Activated T-cell treated with anti-CD3 and anti-CD28 coated beads, Interleukin-2, amount 50 U/mL, for 72 hours (primary cell): ENCODE measurements at regions not wholly inside any gene's neighbourhood (a gene's known extent, or its start where the extent isn't known, plus 50 kb on each side); places are given as distances from the start of the nearest gene placed in this dataset.

Source experiments
- ATAC-seq, 2 donors: fragments of 150-1000 bp; cut with Tn5 transposase; replicated peaks in 1 of 2; 2 replicates each; pipeline ENCODE4 v1.10.0; 2021; ENCODE audit warnings: moderate library complexity in 2 of 2, mild to moderate bottlenecking in 1 of 2
- DNase-seq, 2 donors: peaks; one replicate each; pipeline ENCODE4 v3.0.0; 2021 to 2022; ENCODE audit warnings: mixed read lengths in 1 of 2
- H3K27ac Mint-ChIP-seq: one replicate; pipeline ENCODE4 v1.8.0; 2022; ENCODE audit warnings: mild to moderate bottlenecking, moderate library complexity, mixed read lengths
- H3K27me3 Mint-ChIP-seq: one replicate; pipeline ENCODE4 v1.8.0; 2022; ENCODE audit warnings: low read depth, mixed read lengths
- H3K36me3 Mint-ChIP-seq, 2 donors: one replicate each; pipeline ENCODE4 v1.8.0; 2022; ENCODE audit warnings: mixed read lengths in 2 of 2, mild to moderate bottlenecking in 1 of 2; ENCODE audit not compliant: insufficient read depth in 2 of 2
- H3K4me1 Mint-ChIP-seq: one replicate; pipeline ENCODE4 v1.8.0; 2022; ENCODE audit warnings: low read depth, mixed read lengths
- H3K4me3 Mint-ChIP-seq, 2 donors: one replicate each; pipeline ENCODE4 v1.8.0; 2022; ENCODE audit warnings: mild to moderate bottlenecking in 2 of 2, mixed read lengths in 2 of 2, moderate library complexity in 2 of 2
- H3K9me3 Mint-ChIP-seq, 2 donors: one replicate each; pipeline ENCODE4 v1.8.0; 2022; ENCODE audit warnings: mixed read lengths in 2 of 2

DNA sequence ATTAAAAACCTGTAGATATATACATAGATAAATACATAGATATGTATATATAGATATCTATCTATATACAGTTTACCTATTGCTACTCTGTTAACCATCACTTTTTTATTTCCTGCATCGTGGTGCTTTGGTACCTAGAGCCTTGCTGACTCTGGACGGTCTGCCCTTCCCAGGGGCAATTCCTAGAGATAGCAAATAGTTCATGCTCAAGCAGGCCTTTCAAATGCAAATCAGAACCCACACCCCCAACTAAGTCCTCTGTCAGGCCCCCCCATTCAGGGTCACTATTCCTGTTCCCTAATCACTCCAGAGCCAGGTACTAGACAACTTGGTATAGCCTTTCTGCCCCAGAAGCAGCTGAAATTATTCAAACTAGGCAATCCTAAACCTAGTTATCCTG, 273.5 kb upstream of the ADGRL3 start:
- no peaks in the 10 kb centered on the region for H3K4me1 Mint-ChIP-seq
- no peaks in the 10 kb centered on the region for H3K36me3 Mint-ChIP-seq
- ATAC-seq, result no peak
- no peak overlapping the region for H3K27ac Mint-ChIP-seq
- H3K27me3 Mint-ChIP-seq, result no peaks in the 10 kb centered on the region
- H3K9me3 Mint-ChIP-seq, result peaks cover 1 to 5% of the 10 kb centered on the region in 2 donors
- H3K4me3 Mint-ChIP-seq, result no peak overlapping the region
- DNase-seq, result no peak

DNA sequence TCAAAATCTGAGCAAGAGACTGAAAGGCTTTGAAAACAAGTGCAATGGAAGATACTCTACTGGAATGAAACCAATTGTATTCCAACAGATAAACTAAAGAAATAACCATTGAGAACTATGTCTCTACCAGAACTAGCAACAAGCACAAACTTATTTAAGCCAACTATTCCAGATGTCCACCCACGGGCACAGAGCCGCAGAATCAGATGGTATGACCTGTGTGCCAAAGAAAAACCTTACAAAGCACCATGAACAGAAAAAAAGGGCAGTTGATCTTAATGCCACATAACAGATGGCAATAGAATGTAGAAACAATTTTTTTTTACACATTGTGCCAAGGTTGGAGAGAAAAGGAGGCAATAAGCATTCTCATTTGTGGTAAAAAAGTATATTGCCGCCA, 269.3 kb upstream of the ADGRL3 start:
- no peak overlapping the region for H3K27ac Mint-ChIP-seq
- ATAC-seq, result no peak

DNA sequence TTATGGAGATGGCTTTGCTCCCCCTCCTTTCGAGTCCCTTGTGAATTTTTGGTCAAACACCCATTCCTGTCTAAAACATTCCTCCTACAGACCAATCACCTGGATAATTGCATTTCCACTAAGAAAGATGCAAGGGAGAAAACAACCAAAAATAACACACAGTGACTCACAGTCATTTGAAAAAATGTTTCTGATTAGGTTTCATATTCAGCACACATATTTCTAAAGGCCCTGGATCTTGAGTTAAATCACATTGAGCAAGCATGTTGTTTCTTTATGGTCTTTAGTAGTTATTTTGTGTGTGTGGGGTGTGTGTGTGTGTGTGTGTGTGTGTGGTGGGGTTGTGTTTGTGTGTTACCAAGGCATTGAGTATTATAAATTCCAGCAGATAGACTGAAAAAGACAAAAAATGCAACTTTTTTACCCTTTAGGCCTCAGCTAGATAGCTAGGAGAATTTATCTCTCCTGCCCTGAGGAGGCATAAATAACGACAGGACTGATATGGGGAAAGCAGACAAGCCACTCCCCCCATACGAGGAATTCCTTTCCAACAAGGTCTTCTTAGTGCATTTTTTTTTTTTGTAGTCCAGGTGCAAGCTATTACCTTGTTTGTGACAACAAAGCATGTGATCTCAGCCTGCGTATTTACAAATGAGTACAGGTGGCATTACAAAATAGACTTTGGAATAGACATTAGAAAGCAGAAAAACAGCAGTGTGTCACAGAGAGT, 265.4 kb upstream of the ADGRL3 start:
- no peaks in the 10 kb centered on the region for H3K4me1 Mint-ChIP-seq
- no peaks in the 10 kb centered on the region for H3K36me3 Mint-ChIP-seq
- H3K27ac Mint-ChIP-seq, result no peak overlapping the region
- DNase-seq (no peak), ATAC-seq (no peak)
- H3K27me3 Mint-ChIP-seq, result no peaks in the 10 kb centered on the region
- peaks cover 0 to 2% of the 10 kb centered on the region in 2 donors for H3K9me3 Mint-ChIP-seq
- H3K4me3 Mint-ChIP-seq, result no peak overlapping the region

More for the DNA sequence above, 269.3 kb upstream of the ADGRL3 start:
- H3K9me3 Mint-ChIP-seq, result peaks cover 1 to 6% of the 10 kb centered on the region in 2 donors
- H3K27me3 Mint-ChIP-seq, result no peaks in the 10 kb centered on the region
- no peaks in the 10 kb centered on the region for H3K4me1 Mint-ChIP-seq
- H3K4me3 Mint-ChIP-seq, result no peak overlapping the region
- H3K36me3 Mint-ChIP-seq, result no peaks in the 10 kb centered on the region
- no peak for DNase-seq

DNA sequence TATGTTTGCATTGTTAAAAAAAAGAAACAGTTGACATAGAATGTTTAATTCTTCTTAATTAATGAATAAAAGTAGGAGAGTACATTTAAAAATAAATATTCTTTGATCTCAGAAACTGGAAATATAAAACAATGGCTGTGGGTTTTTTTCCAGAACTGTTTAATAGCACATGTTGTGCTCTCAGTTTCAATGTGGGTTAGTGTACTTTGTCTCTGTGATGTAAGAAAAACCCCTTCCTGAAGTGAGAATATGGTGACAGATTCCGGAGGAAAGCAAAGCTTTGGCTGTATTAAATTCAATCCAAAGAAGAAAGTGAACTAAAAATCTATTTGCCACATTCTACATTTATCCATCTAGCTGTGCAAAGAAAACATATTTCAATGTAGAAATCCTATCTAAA, 261.9 kb upstream of the ADGRL3 start:
- Mint-ChIP-seq H3K4me1 (no peaks in the 10 kb centered on the region), H3K36me3 (no peaks in the 10 kb centered on the region)
- DNase-seq, result no peak

DNA sequence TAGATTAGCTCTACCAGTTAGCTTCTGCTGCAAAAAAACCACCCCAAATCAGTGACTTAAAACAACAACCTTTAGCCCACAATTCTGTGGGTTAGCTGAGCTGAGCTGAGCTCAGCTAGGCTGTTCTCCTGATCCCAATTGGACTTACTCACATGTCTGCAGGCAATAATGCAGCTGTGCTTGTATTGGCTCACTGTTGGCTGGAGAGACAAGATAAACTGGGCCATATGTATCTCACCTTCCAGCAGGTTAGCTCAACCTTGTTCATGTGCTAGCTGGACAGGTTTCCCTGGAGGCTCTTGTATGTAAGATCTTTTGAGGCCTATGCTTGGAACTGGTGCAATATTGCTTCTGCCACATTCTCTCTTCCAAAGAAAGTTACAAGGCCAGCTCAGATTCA, 261.5 kb upstream of the ADGRL3 start:
- Mint-ChIP-seq H3K4me3 (no peak overlapping the region), H3K36me3 (no peaks in the 10 kb centered on the region), H3K27me3 (no peaks in the 10 kb centered on the region), H3K27ac (no peak overlapping the region), H3K9me3 (peaks cover 0 to 3% of the 10 kb centered on the region in 2 donors), H3K4me1 (no peaks in the 10 kb centered on the region)
- ATAC-seq (no peak), DNase-seq (no peak)

More for the DNA sequence above, 261.9 kb upstream of the ADGRL3 start:
- Mint-ChIP-seq H3K9me3 (peaks cover 0 to 3% of the 10 kb centered on the region in 2 donors), H3K27ac (no peak overlapping the region), H3K4me3 (no peak overlapping the region), H3K27me3 (no peaks in the 10 kb centered on the region)
- no peak for ATAC-seq

DNA sequence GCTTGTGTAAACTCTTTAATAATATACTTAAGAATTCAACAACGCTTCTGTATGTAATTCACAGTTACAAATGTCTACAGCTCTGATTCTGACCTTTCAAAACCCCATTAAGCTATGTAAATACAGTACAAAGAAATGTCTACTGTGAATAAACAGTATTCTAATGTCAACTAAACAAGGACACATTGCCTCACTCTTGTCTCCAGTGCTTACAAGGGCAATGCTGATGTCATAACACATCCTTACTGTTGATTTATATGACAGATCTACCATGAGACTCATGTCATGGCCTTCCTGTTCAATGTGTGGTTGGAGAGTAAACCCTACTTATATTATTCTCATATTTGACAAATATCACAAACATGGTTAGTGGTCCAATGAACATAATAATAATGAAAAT, 256.1 kb upstream of the ADGRL3 start:
- no peaks in the 10 kb centered on the region for H3K4me1 Mint-ChIP-seq
- H3K27ac Mint-ChIP-seq, result no peak overlapping the region
- no peak overlapping the region for H3K4me3 Mint-ChIP-seq
- H3K36me3 Mint-ChIP-seq, result no peaks in the 10 kb centered on the region
- no peaks in the 10 kb centered on the region for H3K27me3 Mint-ChIP-seq
- H3K9me3 Mint-ChIP-seq, result peaks cover 1 to 8% of the 10 kb centered on the region in 2 donors
- ATAC-seq, result no peak
- no peak for DNase-seq

DNA sequence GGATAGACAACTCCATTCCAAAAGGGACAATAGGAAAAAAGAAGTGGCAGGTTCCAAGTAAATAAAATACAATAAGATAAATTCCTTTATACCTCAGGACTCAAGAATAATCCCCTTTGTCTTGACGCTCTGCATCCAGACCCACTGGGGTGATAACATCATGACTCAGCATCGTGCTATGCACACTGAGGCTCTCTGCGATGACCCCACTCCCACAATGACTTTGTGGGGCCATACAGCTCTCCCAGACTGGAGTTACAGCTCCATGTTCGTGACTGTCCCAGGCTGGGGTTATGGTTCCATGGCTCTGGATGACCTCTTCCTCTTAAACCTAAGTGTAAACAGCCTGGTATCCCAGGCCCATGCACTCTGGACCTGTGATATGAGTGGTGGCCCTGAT, 254.5 kb upstream of the ADGRL3 start:
- Mint-ChIP-seq H3K27ac (no peak overlapping the region), H3K27me3 (no peaks in the 10 kb centered on the region), H3K36me3 (no peaks in the 10 kb centered on the region), H3K9me3 (peaks cover 2 to 12% of the 10 kb centered on the region in 2 donors), H3K4me3 (no peak overlapping the region), H3K4me1 (no peaks in the 10 kb centered on the region)
- ATAC-seq (no peak), DNase-seq (no peak)

DNA sequence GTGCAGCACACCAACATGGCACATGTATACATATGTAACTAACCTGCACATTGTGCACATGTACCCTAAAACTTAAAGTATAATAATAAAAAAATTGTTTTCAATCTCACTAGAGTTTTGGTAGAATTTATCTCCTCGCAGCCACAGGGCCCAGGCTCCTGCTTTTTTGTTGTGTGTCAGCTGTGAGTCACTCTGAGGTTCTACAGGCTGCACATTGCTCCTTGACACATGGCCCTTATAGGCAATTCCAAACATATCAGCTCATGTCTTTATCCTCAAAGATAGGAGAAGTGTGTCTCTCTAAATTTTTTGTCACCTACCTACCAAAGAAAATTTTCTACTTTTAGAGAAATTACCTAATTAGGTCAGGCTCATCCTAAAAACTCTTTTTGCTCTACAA, 252.1 kb upstream of the ADGRL3 start:
- DNase-seq (no peak), ATAC-seq (no peak)
- Mint-ChIP-seq H3K4me1 (no peaks in the 10 kb centered on the region), H3K27ac (no peak overlapping the region), H3K9me3 (peaks cover 2 to 11% of the 10 kb centered on the region in 2 donors), H3K36me3 (no peaks in the 10 kb centered on the region), H3K4me3 (no peak overlapping the region), H3K27me3 (no peaks in the 10 kb centered on the region)

DNA sequence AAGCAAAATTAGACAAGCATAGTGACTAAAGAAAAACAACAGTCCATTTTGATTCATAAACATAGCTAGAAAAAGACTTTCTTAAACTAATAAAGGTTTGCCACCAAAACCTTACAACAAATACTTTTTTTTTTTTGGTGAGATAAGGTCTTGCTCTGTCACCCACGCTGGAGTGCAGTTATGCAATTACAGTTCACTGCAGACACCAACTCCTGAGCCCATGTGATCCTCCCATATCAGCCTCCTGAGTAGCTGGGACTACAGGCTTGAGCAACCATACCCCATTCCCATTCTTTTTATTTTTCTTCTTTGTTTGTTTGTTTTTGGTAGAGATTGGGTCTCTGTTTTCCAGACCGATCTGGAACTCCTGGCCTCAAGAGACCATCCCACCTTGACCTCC, 247.2 kb upstream of the ADGRL3 start:
- Mint-ChIP-seq H3K27me3 (no peaks in the 10 kb centered on the region), H3K4me3 (no peak overlapping the region), H3K9me3 (peaks cover 14 to 16% of the 10 kb centered on the region in 2 donors), H3K4me1 (no peaks in the 10 kb centered on the region), H3K36me3 (no peaks in the 10 kb centered on the region), H3K27ac (no peak overlapping the region)
- ATAC-seq, result no peak
- DNase-seq, result no peak

DNA sequence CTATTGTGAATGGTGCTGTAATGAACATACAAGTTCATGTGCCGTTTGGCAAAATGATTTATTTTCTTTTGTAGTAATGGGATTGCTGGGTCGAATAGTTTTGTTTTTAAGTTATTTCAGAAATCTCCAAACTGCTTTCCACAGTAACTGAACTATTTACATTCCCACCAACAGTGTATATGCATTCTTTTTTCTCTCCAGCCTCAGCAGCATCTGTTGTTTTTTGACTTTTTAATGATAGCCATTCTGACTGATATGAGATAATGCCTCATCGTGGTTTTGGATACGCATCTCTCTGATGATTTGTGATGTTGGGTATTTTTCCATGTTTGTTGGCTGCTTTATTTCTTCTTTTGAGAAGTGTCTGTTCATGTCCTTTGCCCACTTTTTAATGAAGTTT, 246.3 kb upstream of the ADGRL3 start:
- ATAC-seq (no peak), DNase-seq (no peak)
- no peak overlapping the region for H3K4me3 Mint-ChIP-seq
- no peaks in the 10 kb centered on the region for H3K4me1 Mint-ChIP-seq
- H3K9me3 Mint-ChIP-seq, result peaks cover 15 to 16% of the 10 kb centered on the region in 2 donors
- no peak overlapping the region for H3K27ac Mint-ChIP-seq
- H3K36me3 Mint-ChIP-seq, result no peaks in the 10 kb centered on the region
- no peaks in the 10 kb centered on the region for H3K27me3 Mint-ChIP-seq

DNA sequence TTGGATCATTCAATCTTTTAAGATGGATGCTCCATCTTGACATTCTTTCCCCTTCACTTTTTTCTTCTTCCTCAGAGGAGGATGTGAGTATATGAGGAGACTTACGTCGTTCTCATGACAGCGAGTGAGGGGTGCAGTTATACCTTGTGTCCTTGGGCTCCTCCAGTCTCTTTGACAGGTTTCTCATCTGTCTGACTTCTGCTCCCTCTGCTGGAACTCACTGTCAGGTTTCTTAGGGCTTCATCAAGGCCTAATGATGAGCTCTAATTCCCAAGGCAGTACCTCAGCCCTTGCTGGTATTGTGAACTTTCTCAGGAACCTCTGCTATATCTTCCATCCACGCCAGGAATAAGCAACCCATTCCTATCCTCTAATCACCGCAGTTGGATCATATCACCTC, 237.8 kb upstream of the ADGRL3 start:
- Mint-ChIP-seq H3K36me3 (no peaks in the 10 kb centered on the region), H3K4me1 (no peaks in the 10 kb centered on the region), H3K9me3 (peaks cover 5 to 6% of the 10 kb centered on the region in 2 donors), H3K27ac (no peak overlapping the region), H3K4me3 (no peak overlapping the region), H3K27me3 (no peaks in the 10 kb centered on the region)
- DNase-seq, result no peak
- ATAC-seq, result no peak

DNA sequence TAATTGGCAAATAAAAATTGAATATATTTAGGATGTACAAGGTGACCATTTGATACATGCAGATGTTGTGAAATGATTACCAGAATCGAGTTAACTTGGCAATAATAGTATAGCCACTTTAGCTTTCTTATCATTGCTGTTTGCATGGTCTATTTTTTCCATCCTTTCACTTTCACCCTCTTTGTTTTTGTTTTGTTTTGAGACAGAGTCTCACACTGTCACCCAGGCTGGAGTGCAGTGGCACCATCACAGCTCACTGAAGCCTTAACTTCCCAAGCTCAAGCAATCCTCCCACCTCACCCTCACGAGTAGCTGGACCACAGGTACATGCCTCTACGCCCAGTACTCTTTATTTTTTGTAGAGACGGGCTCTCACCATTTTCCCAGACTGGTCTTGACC, 218.6 kb upstream of the ADGRL3 start:
- no peaks in the 10 kb centered on the region for H3K36me3 Mint-ChIP-seq
- H3K4me3 Mint-ChIP-seq, result no peak overlapping the region
- DNase-seq (no peak), ATAC-seq (no peak)
- no peak overlapping the region for H3K27ac Mint-ChIP-seq
- H3K4me1 Mint-ChIP-seq, result no peaks in the 10 kb centered on the region
- H3K27me3 Mint-ChIP-seq, result no peaks in the 10 kb centered on the region
- H3K9me3 Mint-ChIP-seq, result peaks cover 6 to 9% of the 10 kb centered on the region in 2 donors

DNA sequence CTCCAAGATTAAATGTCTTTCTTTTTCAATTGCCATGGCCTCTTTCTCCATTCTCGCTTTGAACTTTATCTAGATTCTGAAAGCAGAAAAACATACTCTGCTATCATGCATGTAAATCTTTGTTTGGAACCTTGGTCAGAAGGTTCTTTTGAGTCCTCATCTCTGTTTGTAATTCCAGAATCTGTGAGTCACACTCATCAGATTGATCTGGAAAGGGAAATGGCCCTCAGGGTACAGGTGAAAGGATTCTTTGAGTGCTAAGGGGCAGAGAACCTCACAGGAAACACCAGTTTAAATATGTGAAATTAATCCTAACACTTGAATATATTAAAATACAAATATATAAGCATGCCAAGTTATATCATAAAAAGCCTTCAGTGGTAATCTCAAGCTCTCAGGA, 211.0 kb upstream of the ADGRL3 start:
- Mint-ChIP-seq H3K27ac (no peak overlapping the region), H3K4me3 (no peak overlapping the region), H3K27me3 (no peaks in the 10 kb centered on the region), H3K9me3 (peaks cover 13 to 14% of the 10 kb centered on the region in 2 donors), H3K36me3 (no peaks in the 10 kb centered on the region), H3K4me1 (no peaks in the 10 kb centered on the region)
- no peak for DNase-seq
- ATAC-seq, result no peak

DNA sequence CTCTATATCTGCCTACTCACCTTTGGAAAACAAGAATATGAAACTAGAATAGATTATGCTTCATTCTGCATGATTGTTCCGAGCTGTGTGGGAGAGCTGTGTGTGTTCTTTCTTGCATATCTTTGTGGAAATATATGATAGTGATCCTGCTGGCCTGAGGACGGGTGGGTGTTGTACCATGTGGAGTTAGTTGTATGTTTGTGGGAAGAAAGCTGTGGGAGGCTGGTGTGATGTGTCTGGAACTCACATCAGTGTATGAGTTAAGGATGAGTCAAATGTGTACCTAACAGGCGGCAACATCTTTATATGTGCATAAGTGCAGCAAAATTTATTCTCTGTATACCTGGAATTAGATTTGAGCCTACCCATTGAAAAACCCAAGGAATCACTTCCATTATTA, 208.1 kb upstream of the ADGRL3 start:
- Mint-ChIP-seq H3K27me3 (no peaks in the 10 kb centered on the region), H3K27ac (no peak overlapping the region), H3K9me3 (peaks cover 9 to 12% of the 10 kb centered on the region in 2 donors), H3K36me3 (no peaks in the 10 kb centered on the region), H3K4me3 (no peak overlapping the region), H3K4me1 (no peaks in the 10 kb centered on the region)
- no peak for ATAC-seq
- DNase-seq, result no peak
